ENCODE measurements at regions not wholly inside any gene's neighbourhood (a gene's known extent, or its start where the extent isn't known, plus 50 kb on each side); places are given as distances from the start of the nearest gene placed in this dataset.

- H3K4me3 ChIP-seq, result no peak overlapping the region
- H3K4me1 ChIP-seq, result no peaks in the 10 kb centered on the region
- H3K27ac ChIP-seq (replicated peaks), result no peak overlapping the region
- no peak for DNase-seq
- peaks cover 13% of the 10 kb centered on the region for H3K9me3 ChIP-seq (replicated peaks)
- H3K27me3 ChIP-seq (ENCODE audit: low read depth), result no peaks in the 10 kb centered on the region
- TF ChIP-seq CTCF (IDR thresholded peaks at IDR 0.05; ENCODE audit: borderline replicate concordance), result no peak
- intact Hi-C loops (cut with micrococcal nuclease), result no loop called here
- no peaks in the 10 kb centered on the region for H3K36me3 ChIP-seq
These were observed 298.5 kb downstream of the SI start for GRCh38 chr3:164779816-164780215.

GRCh38 chr3:164752812-164753211 is 325.5 kb downstream of the SI start:
- intact Hi-C loops (cut with micrococcal nuclease), result no loop called here
- Histone ChIP-seq H3K4me3 (no peak overlapping the region), H3K36me3 (no peaks in the 10 kb centered on the region), H3K27me3 (ENCODE audit: low read depth) (no peaks in the 10 kb centered on the region), H3K27ac (replicated peaks) (no peak overlapping the region), H3K4me1 (no peaks in the 10 kb centered on the region), H3K9me3 (replicated peaks) (no peaks in the 10 kb centered on the region)
- DNase-seq, result no peak
- TF ChIP-seq CTCF (IDR thresholded peaks at IDR 0.05; ENCODE audit: borderline replicate concordance), result no peak

GRCh38 chr3:164748626-164749025 is 329.7 kb downstream of the SI start:
- no peak for DNase-seq
- intact Hi-C loops (cut with micrococcal nuclease), result no loop called here

GRCh38 chr3:164741869-164742268 is 336.4 kb downstream of the SI start:
- DNase-seq, result no peak
- intact Hi-C loops (cut with micrococcal nuclease), result no loop called here
- TF ChIP-seq CTCF (IDR thresholded peaks at IDR 0.05; ENCODE audit: borderline replicate concordance), result no peak

More at GRCh38 chr3:164748626-164749025, 329.7 kb downstream of the SI start:
- TF ChIP-seq CTCF (IDR thresholded peaks at IDR 0.05; ENCODE audit: borderline replicate concordance), result no peak
- Histone ChIP-seq H3K27me3 (ENCODE audit: low read depth) (no peaks in the 10 kb centered on the region), H3K36me3 (no peaks in the 10 kb centered on the region), H3K27ac (replicated peaks) (no peak overlapping the region), H3K4me1 (no peaks in the 10 kb centered on the region), H3K9me3 (replicated peaks) (peaks cover 8% of the 10 kb centered on the region), H3K4me3 (no peak overlapping the region)

GRCh38 chr3:164737174-164737573 is 341.1 kb downstream of the SI start:
- DNase-seq, result no peak
- H3K9me3 ChIP-seq (replicated peaks), result no peaks in the 10 kb centered on the region
- H3K27ac ChIP-seq (replicated peaks), result no peak overlapping the region
- no peak overlapping the region for H3K4me3 ChIP-seq
- TF ChIP-seq CTCF (IDR thresholded peaks at IDR 0.05; ENCODE audit: borderline replicate concordance), result no peak
- no peaks in the 10 kb centered on the region for H3K27me3 ChIP-seq (ENCODE audit: low read depth)
- H3K4me1 ChIP-seq, result no peaks in the 10 kb centered on the region
- no peaks in the 10 kb centered on the region for H3K36me3 ChIP-seq
- intact Hi-C loops (cut with micrococcal nuclease), result no loop called here

More at GRCh38 chr3:164741869-164742268, 336.4 kb downstream of the SI start:
- Histone ChIP-seq H3K9me3 (replicated peaks) (peaks cover 8% of the 10 kb centered on the region), H3K4me1 (no peaks in the 10 kb centered on the region), H3K27ac (replicated peaks) (no peak overlapping the region), H3K36me3 (no peaks in the 10 kb centered on the region), H3K27me3 (ENCODE audit: low read depth) (no peaks in the 10 kb centered on the region), H3K4me3 (no peak overlapping the region)

GRCh38 chr3:164732166-164732565 is 346.1 kb downstream of the SI start:
- Histone ChIP-seq H3K27me3 (ENCODE audit: low read depth) (no peaks in the 10 kb centered on the region), H3K27ac (replicated peaks) (no peak overlapping the region), H3K4me3 (no peak overlapping the region), H3K36me3 (no peaks in the 10 kb centered on the region), H3K4me1 (no peaks in the 10 kb centered on the region), H3K9me3 (replicated peaks) (peaks cover under 1% of the 10 kb centered on the region)
- TF ChIP-seq CTCF (IDR thresholded peaks at IDR 0.05; ENCODE audit: borderline replicate concordance), result no peak
- no peak for DNase-seq
- intact Hi-C loops (cut with micrococcal nuclease), result no loop called here
